B cell (primary cell): ENCODE measurements at regions not wholly inside any gene's neighbourhood (a gene's known extent, or its start where the extent isn't known, plus 50 kb on each side); places are given as distances from the start of the nearest gene placed in this dataset.

Source experiments
- ATAC-seq: fragments of 200-7000 bp; cut with Tn5 transposase; one replicate; pipeline ENCODE4 v1.10.0; 2021; ENCODE audit warnings: low read depth, mild to moderate bottlenecking, moderate number of reproducible peaks, moderate library complexity
- CTCF ChIA-PET: fragments of 350-600 bp; sonication (Branson Sonifier 250); formaldehyde crosslinking; loops from one replicate; lab custom pipeline; 2021; ENCODE audit warnings: antibody characterized with exemption, inconsistent platforms; lab: Charles Lee
- POLR2A ChIA-PET: fragments of 350-600 bp; sonication (Branson Sonifier 250); formaldehyde crosslinking; loops from one replicate; lab custom pipeline; 2021; ENCODE audit warnings: antibody characterized with exemption; lab: Charles Lee
- DNase-seq: peaks from one replicate; pipeline ENCODE4 v3.0.0; 2013
- H2AFZ ChIP-seq: 2 replicates; pipeline ENCODE4 v1.6.1; 2012; ENCODE audit warnings: mild to moderate bottlenecking, low read depth, low read length; ENCODE audit not compliant: insufficient read depth, poor library complexity, severe bottlenecking
- H3K27ac ChIP-seq, 2 donors: 1 replicate in 1 of 2; 2 replicates in 1 of 2; pipeline ENCODE4 v1.5.1; 2012 to 2013; ENCODE audit warnings: low read length in 2 of 2, mild to moderate bottlenecking in 2 of 2, moderate library complexity in 1 of 2
- H3K27me3 ChIP-seq, 4 experiments: fragments of 200-600 bp in 1 of 4; sonication (generic) in 1 of 4; replicated peaks in 1 of 4; 1 replicate in 2 of 4; 2 replicates in 2 of 4; pipeline versions ENCODE4 v1.6.1 to v1.7.0; 2013 to 2016; ENCODE audit warnings: low read length in 3 of 4, mild to moderate bottlenecking in 2 of 4, mixed read lengths in 1 of 4, moderate library complexity in 1 of 4; ENCODE audit not compliant: insufficient read depth in 4 of 4, control insufficient read depth in 3 of 4; ENCODE audit errors: control extremely low read depth in 1 of 4
- H3K36me3 ChIP-seq, 2 experiments: replicated peaks in 1 of 2; 1 replicate in 1 of 2; 2 replicates in 1 of 2; pipeline versions ENCODE4 v1.6.1 to v1.7.1; 2013; ENCODE audit warnings: low read length in 1 of 2; ENCODE audit not compliant: insufficient read depth in 2 of 2, control insufficient read depth in 1 of 2; ENCODE audit errors: control extremely low read depth in 1 of 2, extremely low read depth in 1 of 2
- H3K4me1 ChIP-seq, 2 donors: fragments of 200-600 bp in 1 of 2; sonication (generic) in 1 of 2; 1 replicate in 1 of 2; 2 replicates in 1 of 2; pipeline versions ENCODE4 v1.5.1 to v1.6.1; 2013 to 2017; ENCODE audit warnings: low read length in 2 of 2; ENCODE audit not compliant: control insufficient read depth in 2 of 2, insufficient read depth in 2 of 2
- H3K4me2 ChIP-seq: replicated peaks from 2 replicates; pipeline ENCODE3; 2012; ENCODE audit warnings: mild to moderate bottlenecking, low read depth, low read length; ENCODE audit not compliant: poor library complexity, severe bottlenecking
- H3K4me3 ChIP-seq, 5 experiments: fragments of 200-600 bp in 1 of 5; sonication (generic) in 1 of 5; 1 replicate in 3 of 5; 2 replicates in 2 of 5; pipeline versions ENCODE4 v1.5.1 to v1.7.0; 2011 to 2016; ENCODE audit warnings: low read length in 4 of 5, mild to moderate bottlenecking in 4 of 5, low read depth in 2 of 5, control low read depth in 1 of 5, moderate library complexity in 1 of 5; ENCODE audit not compliant: insufficient read depth in 1 of 5; ENCODE audit errors: control extremely low read depth in 1 of 5, extremely low read depth in 1 of 5
- H3K79me2 ChIP-seq: fragments of 200-600 bp; sonication (generic); one replicate; pipeline ENCODE4 v1.6.0; 2016; ENCODE audit warnings: low read length; ENCODE audit not compliant: control insufficient read depth, insufficient read depth
- H3K9ac ChIP-seq: fragments of 200-600 bp; sonication (generic); 2 replicates; pipeline ENCODE4 v1.6.1; 2017; ENCODE audit warnings: mild to moderate bottlenecking, low read length, moderate library complexity
- H3K9me3 ChIP-seq, 3 donors: one replicate each; pipeline versions ENCODE4 v1.6.1 to v1.7.1; 2013; ENCODE audit warnings: low read length in 2 of 3; ENCODE audit not compliant: control insufficient read depth in 2 of 3, insufficient read depth in 1 of 3; ENCODE audit errors: control extremely low read depth in 1 of 3
- H4K20me1 ChIP-seq: 2 replicates; pipeline ENCODE4 v1.6.0; 2012; ENCODE audit warnings: mild to moderate bottlenecking, low read length; ENCODE audit not compliant: insufficient read depth, control insufficient read depth, poor library complexity, severe bottlenecking
- H3K27ac Mint-ChIP-seq: one replicate; pipeline ENCODE4 v1.8.0; 2021; ENCODE audit warnings: mixed read lengths
- H3K27me3 Mint-ChIP-seq: one replicate; pipeline ENCODE4 v1.8.0; 2021; ENCODE audit warnings: mixed read lengths
- H3K4me1 Mint-ChIP-seq: one replicate; pipeline ENCODE4 v1.8.0; 2021; ENCODE audit warnings: mixed read lengths
- H3K4me3 Mint-ChIP-seq: one replicate; pipeline ENCODE4 v1.8.0; 2021; ENCODE audit warnings: mixed read lengths
- H3K9me3 Mint-ChIP-seq: one replicate; pipeline ENCODE4 v1.8.0; 2022; ENCODE audit warnings: mixed read lengths; ENCODE audit not compliant: insufficient read depth
- CTCF ChIP-seq: fragments of 200-600 bp; IDR thresholded peaks from one replicate; pipeline ENCODE4 v1.8.0; 2022; ENCODE audit warnings: antibody characterized with exemption, mild to moderate bottlenecking
- EZH2 ChIP-seq: IDR thresholded peaks from 2 replicates; pipeline ENCODE4 v1.6.1; 2012; ENCODE audit warnings: borderline replicate concordance, low read depth, mild to moderate bottlenecking, moderate library complexity, low read length; ENCODE audit not compliant: insufficient read depth, poor library complexity, severe bottlenecking
- WGBS: methylation state at CpG from one replicate; pipeline ENCODE4 v1.1.5; 2013; ENCODE audit warnings: missing lambda C conversion rate; ENCODE audit not compliant: insufficient coverage; 5-methylcytosine and 5-hydroxymethylcytosine counted together
- intact Hi-C: fragments of 100-400 bp; cut with micrococcal nuclease; formaldehyde crosslinking; loops from one replicate; pipeline ENCODE4 v1.10.0; 2022

- Histone ChIP-seq H3K4me1 (no peaks in the 10 kb centered on the region), H3K79me2 (no peaks in the 10 kb centered on the region), H3K4me2 (no peak overlapping the region), H3K9ac (no peak overlapping the region), H3K4me3 (no peak overlapping the region), H2AFZ (no peak overlapping the region), H3K9me3 (no peaks in the 10 kb centered on the region), H3K27me3 (no peaks in the 10 kb centered on the region), H3K27ac (no peak overlapping the region), H3K36me3 (no peaks in the 10 kb centered on the region), H4K20me1 (no peaks in the 10 kb centered on the region)
- WGBS = 80% methylated on average over 1 of the region's 1 CpG
- intact Hi-C loops = no loop called here
- H3K4me1 Mint-ChIP-seq = no peaks in the 10 kb centered on the region
- DNase-seq (no peak), ATAC-seq (no peak)
- H3K9me3 Mint-ChIP-seq = peaks cover 4% of the 10 kb centered on the region
- H3K4me3 Mint-ChIP-seq = no peak overlapping the region
- no peak overlapping the region for H3K27ac Mint-ChIP-seq
- no peak for TF ChIP-seq EZH2
- no peak for TF ChIP-seq CTCF
- H3K27me3 Mint-ChIP-seq = no peaks in the 10 kb centered on the region
- CTCF ChIA-PET = no interaction called here
- POLR2A ChIA-PET = no interaction called here
Measured at GRCh38 chr2:51994123-51994763, 962.3 kb upstream of the NRXN1 start.

GRCh38 chr2:51990684-51991083, 958.8 kb upstream of the NRXN1 start:
- Histone ChIP-seq H3K4me1 (no peaks in the 10 kb centered on the region), H3K79me2 (no peaks in the 10 kb centered on the region), H3K4me3 (no peak overlapping the region), H3K27ac (no peak overlapping the region), H3K4me2 (no peak overlapping the region), H2AFZ (no peak overlapping the region), H3K27me3 (no peaks in the 10 kb centered on the region), H3K9me3 (no peaks in the 10 kb centered on the region), H3K9ac (no peak overlapping the region), H4K20me1 (no peaks in the 10 kb centered on the region), H3K36me3 (no peaks in the 10 kb centered on the region)
- ChIA-PET POLR2A (no interaction called here), CTCF (no interaction called here)
- DNase-seq (no peak), ATAC-seq (no peak)
- no peak for TF ChIP-seq CTCF
- TF ChIP-seq EZH2 = no peak
- Mint-ChIP-seq H3K4me1 (no peaks in the 10 kb centered on the region), H3K4me3 (no peak overlapping the region), H3K27me3 (no peaks in the 10 kb centered on the region), H3K27ac (no peak overlapping the region), H3K9me3 (no peaks in the 10 kb centered on the region)
- intact Hi-C loops = no loop called here
